Activated naive CD4-positive, alpha-beta T cell treated with anti-CD3 and anti-CD28 coated beads, Interleukin-2, amount 50 U/mL, for 72 hours (primary cell): ENCODE measurements at regions not wholly inside any gene's neighbourhood (a gene's known extent, or its start where the extent isn't known, plus 50 kb on each side); places are given as distances from the start of the nearest gene placed in this dataset.

ENCODE experiments used
- ATAC-seq, 2 donors: fragments of 150-1000 bp; cut with Tn5 transposase; 2 replicates each; pipeline ENCODE4 v1.10.0; 2021; ENCODE audit warnings: mild to moderate bottlenecking in 2 of 2, moderate library complexity in 2 of 2
- DNase-seq, 2 donors: peaks; one replicate each; pipeline ENCODE4 v3.0.0; 2021 to 2022; ENCODE audit warnings: low spot score in 2 of 2
- H3K27ac Mint-ChIP-seq, 2 donors: one replicate each; pipeline ENCODE4 v1.8.0; 2022; ENCODE audit warnings: mild to moderate bottlenecking in 2 of 2, mixed read lengths in 2 of 2
- H3K36me3 Mint-ChIP-seq, 2 donors: one replicate each; pipeline ENCODE4 v1.8.0; 2022; ENCODE audit warnings: mixed read lengths in 2 of 2
- H3K9me3 Mint-ChIP-seq, 2 donors: one replicate each; pipeline ENCODE4 v1.8.0; 2022; ENCODE audit warnings: mixed read lengths in 2 of 2

- no peak for DNase-seq
- H3K9me3 Mint-ChIP-seq = no peaks in the 10 kb centered on the region
- no peak for ATAC-seq
- H3K27ac Mint-ChIP-seq = no peak overlapping the region
- peaks cover 0 to 6% of the 10 kb centered on the region in 2 donors for H3K36me3 Mint-ChIP-seq
Measured at GRCh38 chr2:464562-465309, 176.8 kb upstream of the ALKAL2 start.

- ATAC-seq (peak; percentile 62 to 81), DNase-seq (peak; percentile 45 to 60)
- Mint-ChIP-seq H3K36me3 (no peaks in the 10 kb centered on the region), H3K9me3 (no peaks in the 10 kb centered on the region), H3K27ac (peak overlapping the region in 1 of 2 donors; percentile 24)
Measured at GRCh38 chr2:460861-461260, 173.0 kb upstream of the ALKAL2 start.

- no peak for ATAC-seq
- H3K27ac Mint-ChIP-seq = no peak overlapping the region
- DNase-seq = no peak
Measured at GRCh38 chr2:459931-460330, 172.0 kb upstream of the ALKAL2 start.

GRCh38 chr2:458425-458815, 170.5 kb upstream of the ALKAL2 start:
- H3K36me3 Mint-ChIP-seq = no peaks in the 10 kb centered on the region
- ATAC-seq (no peak), DNase-seq (no peak)
- no peak overlapping the region for H3K27ac Mint-ChIP-seq
- no peaks in the 10 kb centered on the region for H3K9me3 Mint-ChIP-seq

More at GRCh38 chr2:459931-460330, 172.0 kb upstream of the ALKAL2 start:
- Mint-ChIP-seq H3K36me3 (no peaks in the 10 kb centered on the region), H3K9me3 (no peaks in the 10 kb centered on the region)

GRCh38 chr2:457792-458424, 170.0 kb upstream of the ALKAL2 start:
- H3K9me3 Mint-ChIP-seq = no peaks in the 10 kb centered on the region
- H3K27ac Mint-ChIP-seq = peak overlapping the region in 1 of 2 donors; percentile 34
- H3K36me3 Mint-ChIP-seq = no peaks in the 10 kb centered on the region
- DNase-seq = no peak
- ATAC-seq = peak; percentile 73 to 87

- no peaks in the 10 kb centered on the region for H3K36me3 Mint-ChIP-seq
- ATAC-seq (peak in 1 of 2 donors; percentile 77), DNase-seq (no peak)
- no peaks in the 10 kb centered on the region for H3K9me3 Mint-ChIP-seq
- H3K27ac Mint-ChIP-seq = peak overlapping the region in 1 of 2 donors; percentile 88
Measured at GRCh38 chr2:457262-457661, 169.4 kb upstream of the ALKAL2 start.

GRCh38 chr2:455913-456312, 168.0 kb upstream of the ALKAL2 start:
- Mint-ChIP-seq H3K27ac (no peak overlapping the region), H3K36me3 (no peaks in the 10 kb centered on the region), H3K9me3 (no peaks in the 10 kb centered on the region)
- no peak for ATAC-seq
- DNase-seq = no peak

- Mint-ChIP-seq H3K36me3 (no peaks in the 10 kb centered on the region), H3K9me3 (no peaks in the 10 kb centered on the region), H3K27ac (no peak overlapping the region)
- ATAC-seq (no peak), DNase-seq (no peak)
Measured at GRCh38 chr2:455015-455705, 167.3 kb upstream of the ALKAL2 start.

- H3K36me3 Mint-ChIP-seq = no peaks in the 10 kb centered on the region
- ATAC-seq (peak; percentile 14 to 43), DNase-seq (no peak)
- H3K9me3 Mint-ChIP-seq = no peaks in the 10 kb centered on the region
- H3K27ac Mint-ChIP-seq = no peak overlapping the region
Measured at GRCh38 chr2:453132-453531, 165.2 kb upstream of the ALKAL2 start.

- Mint-ChIP-seq H3K9me3 (no peaks in the 10 kb centered on the region), H3K36me3 (no peaks in the 10 kb centered on the region), H3K27ac (no peak overlapping the region)
- DNase-seq (no peak), ATAC-seq (no peak)
Measured at GRCh38 chr2:451495-451894, 163.6 kb upstream of the ALKAL2 start.

- Mint-ChIP-seq H3K27ac (peak overlapping the region in 1 of 2 donors; percentile 55), H3K36me3 (no peaks in the 10 kb centered on the region), H3K9me3 (no peaks in the 10 kb centered on the region)
- ATAC-seq (no peak), DNase-seq (no peak)
Measured at GRCh38 chr2:449246-450067, 161.6 kb upstream of the ALKAL2 start.

GRCh38 chr2:447902-448665, 160.2 kb upstream of the ALKAL2 start:
- Mint-ChIP-seq H3K27ac (no peak overlapping the region), H3K9me3 (no peaks in the 10 kb centered on the region), H3K36me3 (no peaks in the 10 kb centered on the region)
- ATAC-seq (no peak), DNase-seq (no peak)

- H3K9me3 Mint-ChIP-seq = no peaks in the 10 kb centered on the region
- no peaks in the 10 kb centered on the region for H3K36me3 Mint-ChIP-seq
- H3K27ac Mint-ChIP-seq = no peak overlapping the region
- ATAC-seq (no peak), DNase-seq (no peak)
Measured at GRCh38 chr2:446963-447530, 159.2 kb upstream of the ALKAL2 start.

- no peaks in the 10 kb centered on the region for H3K9me3 Mint-ChIP-seq
- H3K36me3 Mint-ChIP-seq = no peaks in the 10 kb centered on the region
- ATAC-seq (no peak), DNase-seq (no peak)
- H3K27ac Mint-ChIP-seq = no peak overlapping the region
Measured at GRCh38 chr2:446303-446874, 158.5 kb upstream of the ALKAL2 start.

GRCh38 chr2:445896-446295, 158.0 kb upstream of the ALKAL2 start:
- Mint-ChIP-seq H3K27ac (no peak overlapping the region), H3K9me3 (no peaks in the 10 kb centered on the region), H3K36me3 (no peaks in the 10 kb centered on the region)
- ATAC-seq (no peak), DNase-seq (no peak)
